Stomach smooth muscle (tissue), 2 donors: ENCODE measurements at regions not wholly inside any gene's neighbourhood (a gene's known extent, or its start where the extent isn't known, plus 50 kb on each side); places are given as distances from the start of the nearest gene placed in this dataset.

Experiments
- H3K27ac ChIP-seq: one replicate; pipeline ENCODE4 v1.7.0; 2013; ENCODE audit warnings: mild to moderate bottlenecking, low read length, inconsistent platforms
- H3K27me3 ChIP-seq, 2 donors: one replicate each; pipeline ENCODE4 v1.7.0; 2013; ENCODE audit warnings: low read length in 2 of 2; ENCODE audit not compliant: insufficient read depth in 2 of 2, control insufficient read depth in 1 of 2
- H3K36me3 ChIP-seq, 2 donors: one replicate each; pipeline ENCODE4 v1.7.0; 2013; ENCODE audit warnings: low read length in 2 of 2; ENCODE audit not compliant: control insufficient read depth in 2 of 2, insufficient read depth in 2 of 2
- H3K4me1 ChIP-seq: one replicate; pipeline ENCODE4 v1.7.0; 2013; ENCODE audit warnings: low read length; ENCODE audit not compliant: control insufficient read depth, insufficient read depth
- H3K4me3 ChIP-seq, 2 donors: one replicate each; pipeline ENCODE4 v1.7.0; 2013; ENCODE audit warnings: low read length in 2 of 2
- H3K9ac ChIP-seq, 2 donors: one replicate each; pipeline ENCODE4 v1.7.0; 2013; ENCODE audit warnings: low read length in 2 of 2, mild to moderate bottlenecking in 1 of 2
- H3K9me3 ChIP-seq, 2 donors: one replicate each; pipeline ENCODE4 v1.7.0; 2013; ENCODE audit warnings: low read length in 2 of 2; ENCODE audit not compliant: control insufficient read depth in 2 of 2
- donor health status: healthy.
- donor health status: Pancreatic carcinoma.

DNA sequence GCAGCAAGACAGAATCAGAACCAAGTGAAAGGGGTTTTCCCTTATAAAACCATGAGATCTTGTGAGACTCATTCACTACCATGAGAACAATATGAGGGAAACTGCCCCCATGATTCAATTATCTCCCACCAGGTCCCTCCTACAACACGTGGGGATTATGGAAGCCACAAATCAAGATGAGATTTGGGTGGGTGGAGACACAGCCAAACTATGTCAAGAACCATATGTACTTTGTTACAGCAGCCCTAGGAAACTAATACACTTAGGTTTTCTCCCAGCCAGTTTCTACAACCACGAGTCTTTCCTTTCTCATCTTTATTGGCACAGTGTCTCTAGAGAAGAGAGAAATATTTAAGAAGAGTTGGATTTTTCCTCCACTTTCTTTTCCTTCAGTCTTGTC lies 72.6 kb downstream of the BTG1 start:
- no peaks in the 10 kb centered on the region for H3K9me3 ChIP-seq

DNA sequence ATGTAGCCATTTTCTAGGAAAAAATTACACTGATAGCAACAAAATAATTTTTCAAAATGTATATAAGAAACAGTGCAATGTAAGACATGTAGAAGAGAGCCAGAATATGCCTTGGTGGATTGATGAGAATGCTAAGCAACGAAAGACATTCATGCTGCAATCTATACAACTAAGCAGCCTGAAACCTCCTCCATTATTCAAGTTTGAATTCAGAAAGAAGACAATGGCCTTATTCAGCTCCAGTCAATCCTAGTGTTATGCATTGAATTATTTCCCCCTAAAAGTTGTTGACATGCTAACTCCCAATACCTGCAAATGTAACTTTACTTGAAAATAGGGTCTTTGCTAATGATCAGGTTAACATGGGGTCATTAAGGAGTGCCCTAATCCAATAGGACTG lies 73.5 kb downstream of the BTG1 start:
- no peaks in the 10 kb centered on the region for H3K9me3 ChIP-seq
- H3K4me1 ChIP-seq = no peaks in the 10 kb centered on the region
- no peak overlapping the region for H3K4me3 ChIP-seq
- H3K27ac ChIP-seq = no peak overlapping the region
- no peaks in the 10 kb centered on the region for H3K36me3 ChIP-seq
- no peak overlapping the region for H3K9ac ChIP-seq
- no peaks in the 10 kb centered on the region for H3K27me3 ChIP-seq

More for the DNA sequence above, 72.6 kb downstream of the BTG1 start:
- H3K27me3 ChIP-seq = no peaks in the 10 kb centered on the region
- no peak overlapping the region for H3K27ac ChIP-seq
- no peak overlapping the region for H3K9ac ChIP-seq
- H3K4me3 ChIP-seq = no peak overlapping the region
- no peaks in the 10 kb centered on the region for H3K36me3 ChIP-seq
- H3K4me1 ChIP-seq = no peaks in the 10 kb centered on the region

DNA sequence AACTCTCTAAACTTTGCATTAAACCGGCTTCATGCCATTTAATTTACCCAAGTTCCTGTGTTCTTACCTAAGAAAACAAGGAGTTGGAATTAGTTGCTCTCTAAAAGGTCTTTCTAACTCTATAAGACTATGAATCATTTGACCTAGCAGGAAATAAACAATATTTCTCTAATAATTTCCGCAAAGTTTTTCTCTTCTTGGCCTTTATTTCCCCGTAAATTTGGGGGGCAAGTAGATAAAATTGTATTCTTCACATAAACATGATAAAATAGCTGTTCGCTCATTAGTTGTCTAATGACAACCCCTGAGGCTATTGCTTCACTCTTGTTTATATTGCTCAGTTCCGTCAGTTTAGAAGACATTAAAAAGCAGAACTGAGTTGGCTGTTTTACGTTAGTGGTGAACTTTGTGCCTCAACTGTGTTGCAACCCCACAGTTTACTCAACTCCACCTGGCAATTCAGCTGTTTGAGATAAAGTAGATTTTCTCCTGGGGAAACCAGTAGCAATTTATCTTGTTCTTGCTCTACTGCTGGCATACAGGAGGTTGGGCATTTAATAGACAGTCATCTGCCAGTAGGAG lies 74.7 kb downstream of the BTG1 start:
- H3K9ac ChIP-seq = no peak overlapping the region
- no peak overlapping the region for H3K27ac ChIP-seq
- no peak overlapping the region for H3K4me3 ChIP-seq
- no peaks in the 10 kb centered on the region for H3K4me1 ChIP-seq
- H3K36me3 ChIP-seq = no peaks in the 10 kb centered on the region
- H3K27me3 ChIP-seq = no peaks in the 10 kb centered on the region
- H3K9me3 ChIP-seq = no peaks in the 10 kb centered on the region

DNA sequence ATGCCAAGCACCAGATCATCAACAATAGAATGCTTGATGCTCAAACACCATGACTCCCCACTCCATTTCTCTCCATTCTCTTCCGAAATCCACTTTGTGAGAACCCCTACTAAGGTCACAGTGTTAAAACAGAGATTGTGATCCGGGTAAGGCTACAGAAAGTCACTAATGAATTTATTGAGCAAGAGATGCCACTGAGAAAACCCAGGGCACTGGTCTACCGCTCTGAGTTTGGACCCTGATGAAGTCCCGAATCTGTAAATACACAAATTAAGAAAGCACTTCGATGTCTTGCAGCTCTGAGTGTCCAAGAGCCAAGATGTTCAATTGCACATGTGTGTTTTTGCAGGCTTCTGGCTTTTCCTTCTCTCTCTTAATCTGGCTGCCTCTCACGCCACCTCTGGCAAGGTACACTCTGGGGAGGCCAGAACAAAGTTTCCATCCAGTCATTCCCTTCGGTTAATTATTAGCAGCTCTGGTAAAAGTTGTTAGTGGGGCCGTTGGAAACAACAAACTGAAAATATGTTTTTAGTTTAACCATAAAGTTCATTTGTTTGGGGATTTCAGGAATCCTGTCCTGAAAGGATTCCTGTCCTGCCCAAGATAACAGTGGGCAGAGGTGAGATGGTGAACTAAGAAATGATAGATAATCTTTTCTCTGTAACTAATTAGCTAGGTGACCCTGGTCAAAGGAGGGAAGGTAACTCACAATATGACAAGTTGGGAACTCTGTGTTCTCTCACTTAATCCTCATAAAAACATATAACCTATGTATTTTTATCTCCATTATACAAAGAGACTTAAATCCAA lies 75.4 kb downstream of the BTG1 start:
- no peaks in the 10 kb centered on the region for H3K4me1 ChIP-seq
- H3K27ac ChIP-seq = no peak overlapping the region
- H3K27me3 ChIP-seq = no peaks in the 10 kb centered on the region
- H3K36me3 ChIP-seq = no peaks in the 10 kb centered on the region
- H3K9ac ChIP-seq = no peak overlapping the region
- no peaks in the 10 kb centered on the region for H3K9me3 ChIP-seq
- H3K4me3 ChIP-seq = no peak overlapping the region

DNA sequence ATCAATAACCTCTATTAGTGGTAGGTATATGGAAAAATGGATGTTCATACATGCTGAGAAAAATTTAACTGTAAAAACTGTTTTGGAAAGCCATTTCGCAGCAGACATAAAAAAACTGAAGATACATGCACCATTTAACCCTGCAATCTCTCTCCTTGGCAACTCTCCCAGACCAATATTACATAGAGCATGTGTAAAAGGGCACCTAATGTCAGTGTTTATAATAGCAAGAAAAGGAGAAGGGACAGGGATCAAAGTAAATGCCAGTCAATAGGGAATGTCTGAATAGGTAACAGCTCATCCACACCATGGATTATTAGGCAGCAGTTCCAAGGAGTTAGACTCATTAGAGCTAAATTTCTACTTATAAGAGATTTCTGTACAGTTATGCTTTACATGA lies 77.2 kb downstream of the BTG1 start:
- peaks cover 2% of the 10 kb centered on the region for H3K4me1 ChIP-seq
- no peak overlapping the region for H3K4me3 ChIP-seq
- no peak overlapping the region for H3K9ac ChIP-seq
- no peaks in the 10 kb centered on the region for H3K36me3 ChIP-seq
- no peaks in the 10 kb centered on the region for H3K9me3 ChIP-seq
- H3K27ac ChIP-seq = no peak overlapping the region
- H3K27me3 ChIP-seq = no peaks in the 10 kb centered on the region

DNA sequence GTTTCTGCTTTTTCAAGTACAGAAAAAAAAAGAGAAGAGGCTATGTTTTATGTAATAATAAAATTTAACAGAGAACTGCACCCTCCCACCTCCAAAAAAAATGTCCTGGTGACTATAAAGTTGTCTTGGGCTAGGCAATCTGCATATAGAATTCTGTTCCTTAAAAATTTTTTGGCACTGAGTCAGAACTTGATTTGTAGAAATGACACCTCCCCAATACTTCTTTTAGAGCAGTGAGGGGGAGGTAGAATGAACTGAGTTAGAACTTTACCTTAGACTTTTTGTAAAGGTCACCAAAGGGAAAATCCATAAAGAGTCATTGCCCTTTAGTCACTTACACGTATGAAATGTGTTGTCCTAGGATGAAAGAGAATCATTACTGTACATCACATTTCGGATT lies 80.0 kb downstream of the BTG1 start:
- no peaks in the 10 kb centered on the region for H3K27me3 ChIP-seq
- no peak overlapping the region for H3K4me3 ChIP-seq
- H3K9me3 ChIP-seq = no peaks in the 10 kb centered on the region
- H3K4me1 ChIP-seq = peaks cover 2% of the 10 kb centered on the region
- H3K36me3 ChIP-seq = no peaks in the 10 kb centered on the region
- H3K9ac ChIP-seq = no peak overlapping the region
- no peak overlapping the region for H3K27ac ChIP-seq

DNA sequence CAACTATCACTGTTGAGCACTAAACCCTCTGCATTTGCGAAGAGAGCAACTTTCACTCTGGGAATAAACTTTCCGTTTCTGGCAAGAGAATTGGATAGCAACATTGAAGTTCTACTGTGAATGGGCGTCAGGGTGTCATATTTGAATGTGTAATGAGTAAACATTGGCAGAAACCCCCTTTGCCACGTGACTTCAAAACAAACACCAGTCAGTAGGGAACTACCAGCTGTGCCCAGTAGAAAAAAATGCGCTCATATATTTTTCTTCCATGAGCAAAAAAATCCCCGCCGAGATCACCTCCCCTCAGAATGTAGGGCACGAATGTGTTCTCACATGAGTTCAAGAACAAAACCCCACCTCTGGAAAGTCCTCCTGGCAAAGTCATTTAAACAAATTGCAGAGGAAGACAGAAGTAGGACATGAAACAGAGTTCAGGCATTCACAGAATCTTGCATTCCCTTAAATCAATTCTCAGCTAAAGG lies 80.6 kb downstream of the BTG1 start:
- Histone ChIP-seq H3K27me3 (no peaks in the 10 kb centered on the region), H3K27ac (no peak overlapping the region), H3K4me1 (peaks cover 2% of the 10 kb centered on the region), H3K9ac (no peak overlapping the region), H3K9me3 (no peaks in the 10 kb centered on the region), H3K4me3 (peak overlapping the region; percentile 29 to 41), H3K36me3 (no peaks in the 10 kb centered on the region)

DNA sequence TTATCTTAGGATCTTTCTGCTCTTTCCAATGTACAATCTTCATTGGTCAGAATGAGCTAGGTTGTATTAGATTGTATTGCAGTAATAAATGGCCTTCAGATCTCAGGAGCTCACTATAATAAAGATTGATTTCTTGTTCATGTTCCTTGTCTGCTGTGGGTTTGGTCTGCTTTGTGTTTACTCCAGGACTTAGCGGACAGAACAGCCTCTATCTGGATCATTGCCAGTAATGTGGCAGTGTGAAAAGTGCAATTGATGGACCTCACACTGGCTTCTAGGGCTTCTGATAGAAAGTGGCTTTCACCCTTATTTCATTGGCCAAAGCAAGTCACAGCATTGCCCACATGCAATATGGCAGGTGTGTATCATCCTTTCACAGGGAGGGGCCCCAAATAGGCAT lies 81.2 kb downstream of the BTG1 start:
- H3K9me3 ChIP-seq = no peaks in the 10 kb centered on the region
- no peaks in the 10 kb centered on the region for H3K27me3 ChIP-seq
- H3K9ac ChIP-seq = no peak overlapping the region
- H3K4me1 ChIP-seq = peaks cover 2% of the 10 kb centered on the region
- no peaks in the 10 kb centered on the region for H3K36me3 ChIP-seq
- no peak overlapping the region for H3K27ac ChIP-seq
- H3K4me3 ChIP-seq = peak overlapping the region in 1 of 2 donors; percentile 24

DNA sequence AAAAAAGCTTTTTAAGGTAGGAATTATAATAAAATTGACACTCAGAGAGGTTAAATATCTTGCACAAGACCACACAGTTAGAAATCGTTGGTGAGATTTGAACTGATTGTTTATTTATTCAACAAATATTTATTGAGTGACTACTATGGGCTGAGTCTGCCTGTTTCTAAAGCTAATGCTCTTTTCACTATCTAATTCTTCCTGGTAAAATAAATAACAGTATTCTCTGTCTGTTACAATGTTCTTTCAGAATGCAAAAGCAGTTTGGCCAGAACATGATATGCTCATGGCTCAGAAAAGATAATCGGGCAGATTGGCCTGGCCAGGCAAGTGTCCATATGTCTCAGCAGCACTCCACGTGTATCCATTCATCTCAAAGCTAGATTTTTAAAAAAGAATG lies 82.0 kb downstream of the BTG1 start:
- Histone ChIP-seq H3K9me3 (no peaks in the 10 kb centered on the region), H3K36me3 (no peaks in the 10 kb centered on the region), H3K4me1 (peaks cover 2% of the 10 kb centered on the region), H3K9ac (no peak overlapping the region), H3K27me3 (no peaks in the 10 kb centered on the region), H3K4me3 (no peak overlapping the region), H3K27ac (no peak overlapping the region)

DNA sequence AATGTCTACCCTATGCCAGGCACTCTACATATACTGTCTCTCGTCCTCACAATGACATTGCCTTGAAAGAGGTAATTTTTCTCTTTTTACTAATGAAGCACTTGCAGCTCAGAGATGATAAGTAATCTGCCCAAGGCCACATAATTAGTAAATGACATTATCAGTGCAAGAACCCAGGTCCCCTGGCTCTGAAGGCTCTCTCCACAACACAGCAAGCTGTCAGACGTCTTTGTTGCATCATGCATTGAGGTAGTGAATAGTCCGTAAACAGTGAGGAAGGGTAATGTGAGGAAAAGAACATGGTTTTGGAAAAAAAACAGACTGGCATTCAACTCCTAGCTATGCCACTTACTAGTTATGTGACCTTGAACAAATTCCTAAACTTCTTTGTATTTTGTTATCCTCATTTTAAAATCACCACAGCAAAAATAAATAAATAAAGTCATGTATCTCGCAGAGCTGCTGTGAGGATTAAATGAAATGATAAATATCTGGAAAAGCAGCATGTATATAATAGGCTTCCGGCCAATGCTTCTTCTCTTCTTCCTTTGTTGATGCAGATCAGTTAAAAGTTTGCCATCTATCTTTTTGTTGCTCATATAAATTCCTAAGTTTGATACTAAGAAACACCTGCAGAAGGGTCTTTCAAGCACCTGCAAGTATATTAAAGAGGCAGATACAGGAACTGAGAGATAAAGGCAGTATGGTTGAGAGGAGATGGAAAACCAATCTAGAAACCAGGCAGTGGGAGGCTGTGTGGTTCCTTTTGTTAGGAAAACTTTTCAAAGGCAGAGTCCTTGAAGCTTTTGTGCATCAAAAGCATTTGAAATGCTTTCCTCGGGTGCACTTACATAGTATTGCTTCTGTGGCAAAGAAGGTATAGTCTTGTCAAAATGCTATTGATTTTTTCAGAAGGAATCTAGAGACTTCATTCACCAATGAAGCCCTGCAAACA lies 82.8 kb downstream of the BTG1 start:
- Histone ChIP-seq H3K9me3 (no peaks in the 10 kb centered on the region), H3K4me1 (peaks cover 2% of the 10 kb centered on the region), H3K27ac (no peak overlapping the region), H3K9ac (no peak overlapping the region), H3K27me3 (no peaks in the 10 kb centered on the region), H3K36me3 (no peaks in the 10 kb centered on the region), H3K4me3 (no peak overlapping the region)
